ENCODE measurements at regions not wholly inside any gene's neighbourhood (a gene's known extent, or its start where the extent isn't known, plus 50 kb on each side); places are given as distances from the start of the nearest gene placed in this dataset.

DNA sequence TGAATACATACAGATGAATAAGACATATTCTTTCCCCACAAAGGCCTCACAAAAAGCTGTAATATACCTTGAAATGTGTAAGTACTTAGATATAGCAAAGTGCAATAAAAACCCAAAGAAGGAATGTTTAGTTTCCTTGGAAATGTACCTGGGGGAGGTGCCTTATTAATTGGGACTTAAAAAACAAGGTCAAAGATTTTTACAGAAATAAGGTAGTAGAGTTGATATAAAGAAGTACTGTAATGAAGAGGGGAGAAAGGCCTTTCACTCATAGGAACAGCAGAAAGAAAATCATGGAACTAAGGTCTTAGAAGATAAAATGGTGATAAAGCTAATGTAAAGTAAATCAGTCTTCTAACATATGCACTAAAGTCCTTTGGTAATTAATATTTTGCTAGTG lies 153.9 kb upstream of the B3GALT2 start:
- no peak for DNase-seq (ENCODE audit: low read depth in 1 of 2, low spot score in 1 of 2)

GRCh38 chr1:193339401-193339800 lies 153.0 kb upstream of the B3GALT2 start:
- no peak overlapping the region for H3K4me2 ChIP-seq
- CTCF ChIA-PET, result interaction anchor here (1.2 to 1.3 kb wide), 2 partner anchors 12 to 22 kb away, joined by 3 read pairs; no protein-coding TSS in a partner anchor
- no peak for TF ChIP-seq MAFK (IDR thresholded peaks at IDR 0.05; ENCODE audit: partially characterized antibody)
- no peak for TF ChIP-seq JUN (IDR thresholded peaks at IDR 0.05)
- TF ChIP-seq, protein P1, sequence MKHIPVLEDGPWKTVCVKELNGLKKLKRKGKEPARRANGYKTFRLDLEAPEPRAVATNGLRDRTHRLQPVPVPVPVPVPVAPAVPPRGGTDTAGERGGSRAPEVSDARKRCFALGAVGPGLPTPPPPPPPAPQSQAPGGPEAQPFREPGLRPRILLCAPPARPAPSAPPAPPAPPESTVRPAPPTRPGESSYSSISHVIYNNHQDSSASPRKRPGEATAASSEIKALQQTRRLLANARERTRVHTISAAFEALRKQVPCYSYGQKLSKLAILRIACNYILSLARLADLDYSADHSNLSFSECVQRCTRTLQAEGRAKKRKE (CRISPR knock-in tag; IDR thresholded peaks at IDR 0.05; ENCODE audit: low read depth), result no peak
- TF ChIP-seq, protein P2, sequence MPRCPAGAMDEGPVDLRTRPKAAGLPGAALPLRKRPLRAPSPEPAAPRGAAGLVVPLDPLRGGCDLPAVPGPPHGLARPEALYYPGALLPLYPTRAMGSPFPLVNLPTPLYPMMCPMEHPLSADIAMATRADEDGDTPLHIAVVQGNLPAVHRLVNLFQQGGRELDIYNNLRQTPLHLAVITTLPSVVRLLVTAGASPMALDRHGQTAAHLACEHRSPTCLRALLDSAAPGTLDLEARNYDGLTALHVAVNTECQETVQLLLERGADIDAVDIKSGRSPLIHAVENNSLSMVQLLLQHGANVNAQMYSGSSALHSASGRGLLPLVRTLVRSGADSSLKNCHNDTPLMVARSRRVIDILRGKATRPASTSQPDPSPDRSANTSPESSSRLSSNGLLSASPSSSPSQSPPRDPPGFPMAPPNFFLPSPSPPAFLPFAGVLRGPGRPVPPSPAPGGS (IDR thresholded peaks at IDR 0.05), result no peak
- no peak for TF ChIP-seq NR3C1 (IDR thresholded peaks at IDR 0.05)
- no peak for TF ChIP-seq RAD21 (conservative IDR thresholded peaks at IDR 0.05 in 1 of 2, IDR thresholded peaks at IDR 0.05 in 1 of 2)
- TF ChIP-seq ZSCAN20 (CRISPR knock-in tag; IDR thresholded peaks at IDR 0.05), result no peak
- no peak for TF ChIP-seq ZC3H11A (IDR thresholded peaks at IDR 0.05)
- TF ChIP-seq EHF (CRISPR knock-in tag; IDR thresholded peaks at IDR 0.05), result no peak
- TF ChIP-seq, protein P3, sequence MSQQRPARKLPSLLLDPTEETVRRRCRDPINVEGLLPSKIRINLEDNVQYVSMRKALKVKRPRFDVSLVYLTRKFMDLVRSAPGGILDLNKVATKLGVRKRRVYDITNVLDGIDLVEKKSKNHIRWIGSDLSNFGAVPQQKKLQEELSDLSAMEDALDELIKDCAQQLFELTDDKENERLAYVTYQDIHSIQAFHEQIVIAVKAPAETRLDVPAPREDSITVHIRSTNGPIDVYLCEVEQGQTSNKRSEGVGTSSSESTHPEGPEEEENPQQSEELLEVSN (IDR thresholded peaks at IDR 0.05; ENCODE audit: borderline replicate concordance, low read depth), result no peak
- no peak for TF ChIP-seq FOXS1 (CRISPR knock-in tag; IDR thresholded peaks at IDR 0.05)
- no peak for TF ChIP-seq NPAS2 (CRISPR knock-in tag; IDR thresholded peaks at IDR 0.05; ENCODE audit: borderline replicate concordance)
- TF ChIP-seq ZNF302 (CRISPR knock-in tag; IDR thresholded peaks at IDR 0.05), result no peak
- TF ChIP-seq, protein P4, sequence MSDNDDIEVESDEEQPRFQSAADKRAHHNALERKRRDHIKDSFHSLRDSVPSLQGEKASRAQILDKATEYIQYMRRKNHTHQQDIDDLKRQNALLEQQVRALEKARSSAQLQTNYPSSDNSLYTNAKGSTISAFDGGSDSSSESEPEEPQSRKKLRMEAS (IDR thresholded peaks at IDR 0.05), result no peak
- TF ChIP-seq MAZ (IDR thresholded peaks at IDR 0.05; ENCODE audit: borderline replicate concordance, low read depth, low read length), result no peak
- TF ChIP-seq JUNB (IDR thresholded peaks at IDR 0.05), result no peak
- no peak for TF ChIP-seq SMC3 (IDR thresholded peaks at IDR 0.05)
- no peak for TF ChIP-seq NFE2L2 (conservative IDR thresholded peaks at IDR 0.05; ENCODE audit: low read length)
- TF ChIP-seq CHD2 (IDR thresholded peaks at IDR 0.05; ENCODE audit: low read length, partially characterized antibody), result no peak
- no peak for TF ChIP-seq EP300 (IDR thresholded peaks at IDR 0.05)

More for the DNA sequence above, 153.9 kb upstream of the B3GALT2 start:
- no peak for TF ChIP-seq RFX5 (IDR thresholded peaks at IDR 0.05)
- TF ChIP-seq KDM1A (IDR thresholded peaks at IDR 0.05; ENCODE audit: low read depth), result no peak
- ATAC-seq, result no peak
- H3K9me3 ChIP-seq, result no peaks in the 10 kb centered on the region
- FAIRE-seq, result no peak
- no peaks in the 10 kb centered on the region for H3K4me1 ChIP-seq
- no peak overlapping the region for H3K4me3 ChIP-seq
- POLR2A ChIA-PET, result no interaction called here
- H3K4me2 ChIP-seq, result no peak overlapping the region
- H3K27ac ChIP-seq, result no peak overlapping the region
- CTCF ChIA-PET, result interaction anchor here (1.2 kb wide), 1 partner anchor 22 kb away, joined by 3 read pairs; no protein-coding TSS in a partner anchor

DNA sequence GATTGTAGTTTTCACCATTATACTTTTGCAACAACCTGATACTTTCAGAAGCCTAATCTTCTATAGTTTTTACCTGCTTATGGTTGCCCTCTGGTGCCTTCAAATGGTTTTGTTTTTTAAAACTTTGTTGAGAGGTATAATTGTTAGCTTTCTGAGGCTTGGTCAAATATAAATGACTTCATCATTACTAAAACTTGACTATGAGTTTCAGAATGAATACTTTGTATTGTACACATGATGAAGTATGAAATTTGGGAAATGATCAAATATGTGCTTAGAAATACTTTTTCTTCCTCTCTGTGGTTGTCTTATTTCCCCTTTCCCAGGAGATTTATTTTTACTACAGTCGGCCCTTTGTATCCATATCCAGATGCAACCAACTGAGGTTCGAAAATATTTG lies 151.8 kb upstream of the B3GALT2 start:
- Histone ChIP-seq H3K4me1 (no peaks in the 10 kb centered on the region), H3K9me3 (0 out of 3 replicates have a peak, but pooled peaks cover 8% of the 10 kb centered on the region), H3K4me2 (no peak overlapping the region), H3K27ac (no peak overlapping the region), H3K4me3 (no peak overlapping the region)
- POLR2A ChIA-PET, result no interaction called here
- ATAC-seq (no peak; a peak in 1 of 6 replicates), FAIRE-seq (no peak), DNase-seq (ENCODE audit: low read depth in 1 of 2, low spot score in 1 of 2) (no peak)
- TF ChIP-seq RAD21 (conservative IDR thresholded peaks at IDR 0.05 in 1 of 2, IDR thresholded peaks at IDR 0.05 in 1 of 2) (peak in 1 of 2 experiments; percentile 21; a peak in 1 of 5 replicates), ZNF302 (CRISPR knock-in tag; IDR thresholded peaks at IDR 0.05) (no peak), CTCF (IDR thresholded peaks at IDR 0.05) (0 out of 3 replicates have a peak, but pooled peaks have one; percentile 8), MAZ (IDR thresholded peaks at IDR 0.05; ENCODE audit: borderline replicate concordance, low read depth, low read length) (no peak)
- TF ChIP-seq, protein P4 (IDR thresholded peaks at IDR 0.05), result no peak
- 74% methylated on average over 2 of the region's 2 CpGs for WGBS (ENCODE audit: missing lambda C conversion rate)
- CTCF ChIA-PET, result interaction anchor here (1.1 to 1.3 kb wide), 2 partner anchors 10 to 13 kb away, joined by 3 read pairs; no protein-coding TSS in a partner anchor

More at GRCh38 chr1:193339401-193339800, 153.0 kb upstream of the B3GALT2 start:
- Histone ChIP-seq H3K27ac (no peak overlapping the region), H3K4me1 (no peaks in the 10 kb centered on the region), H3K4me3 (no peak overlapping the region), H3K9me3 (no peaks in the 10 kb centered on the region)
- FAIRE-seq, result no peak
- WGBS (ENCODE audit: missing lambda C conversion rate), result 79% methylated on average over 4 of the region's 4 CpGs
- POLR2A ChIA-PET, result no interaction called here
- ATAC-seq, result no peak
- no peak for DNase-seq (ENCODE audit: low read depth in 1 of 2, low spot score in 1 of 2)

Measured in A549 (cell line).